GM12878 (cell line): ENCODE measurements at regions not wholly inside any gene's neighbourhood (a gene's known extent, or its start where the extent isn't known, plus 50 kb on each side); places are given as distances from the start of the nearest gene placed in this dataset.

Experiments used
- MAX ChIP-seq: IDR thresholded peaks from 2 replicates; pipeline ENCODE4 v1.6.1; 2012; ENCODE audit warnings: low read depth, low read length, improper control_type of control experiment
- MTA3 ChIP-seq: IDR thresholded peaks from 2 replicates; pipeline ENCODE4 v1.6.1; 2012; ENCODE audit warnings: low read length, inconsistent platforms, borderline replicate concordance
- SIX5 ChIP-seq: IDR thresholded peaks from 2 replicates; pipeline ENCODE4 v1.6.1; 2011; ENCODE audit warnings: mild to moderate bottlenecking, low read depth, low read length, moderate library complexity; ENCODE audit not compliant: severe bottlenecking

GRCh38 chr10:128873411-128874054 is 593.5 kb upstream of the MGMT start:
- no peak for TF ChIP-seq MTA3
- no peak for TF ChIP-seq SIX5
- TF ChIP-seq MAX, result no peak
